Keratinocyte (primary cell): ENCODE measurements at regions not wholly inside any gene's neighbourhood (a gene's known extent, or its start where the extent isn't known, plus 50 kb on each side); places are given as distances from the start of the nearest gene placed in this dataset.

ENCODE experiments used
- CTCF ChIP-seq, 3 experiments: IDR thresholded peaks in 1 of 3; conservative IDR thresholded peaks in 1 of 3; optimal IDR thresholded peaks in 1 of 3; 2 replicates in 2 of 3; 3 replicates in 1 of 3; pipeline versions ENCODE3 to v1.5.1; 2011; ENCODE audit warnings: low read length in 3 of 3, mild to moderate bottlenecking in 3 of 3, moderate library complexity in 2 of 3, control low read depth in 1 of 3, inconsistent platforms in 1 of 3; ENCODE audit not compliant: insufficient read depth in 2 of 3; ENCODE audit errors: extremely low read depth in 1 of 3
- EZH2 ChIP-seq: IDR thresholded peaks from one replicate; pipeline ENCODE4 v1.6.1; 2012; ENCODE audit warnings: inconsistent platforms, mild to moderate bottlenecking, low read length, moderate library complexity

DNA sequence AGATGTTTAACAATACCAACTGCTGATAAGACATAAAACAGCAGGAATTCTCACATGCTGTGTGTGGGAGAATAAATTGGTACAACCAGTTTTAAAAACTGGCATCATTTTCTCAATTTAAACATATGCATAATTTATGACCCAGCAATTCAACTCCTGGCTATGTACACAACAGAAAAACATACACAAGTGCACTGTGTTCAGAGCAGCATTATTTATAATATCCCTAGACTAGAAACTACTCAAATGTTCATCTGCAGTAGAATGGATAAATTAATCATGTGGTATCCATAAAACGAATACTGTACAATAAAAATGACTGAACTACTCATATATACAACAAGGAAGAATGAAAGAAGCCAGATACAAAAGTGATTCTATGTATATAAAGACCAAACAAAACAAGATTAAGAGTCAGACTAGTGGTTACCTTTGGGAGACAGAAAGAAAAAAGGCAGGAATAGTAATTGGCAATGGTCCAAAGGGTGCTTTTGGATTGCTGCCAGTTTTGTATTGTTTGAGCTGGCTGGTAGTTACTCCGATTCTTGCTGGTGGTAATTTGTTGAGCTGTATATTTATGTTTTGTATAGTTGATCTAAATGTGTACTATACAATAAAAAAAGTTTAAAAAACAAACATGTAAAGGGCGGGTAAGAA lies 306.0 kb downstream of the TFEC start:
- no peak for TF ChIP-seq CTCF (optimal IDR thresholded peaks at IDR 0.05 in 1 of 3, IDR thresholded peaks at IDR 0.05 in 1 of 3, conservative IDR thresholded peaks at IDR 0.05 in 1 of 3; ENCODE audit: extremely low read depth in 1 of 3, insufficient read depth in 2 of 3, low read length in 3 of 3)
- no peak for TF ChIP-seq EZH2
